HG03066 (cell line): ENCODE measurements at regions not wholly inside any gene's neighbourhood (a gene's known extent, or its start where the extent isn't known, plus 50 kb on each side); places are given as distances from the start of the nearest gene placed in this dataset.
"Not testable (repeated sequence)": the region's sequence is repeated elsewhere in the genome, so short reads cannot be mapped to it uniquely, and the experiment has no call there.

Source experiments
- ATAC-seq: cut with Tn5 transposase; IDR thresholded peaks from one replicate; pipeline ENCODE4 v1.9.1; 2021; ENCODE audit warnings: low read depth; ENCODE audit not compliant: unreplicated experiment

DNA sequence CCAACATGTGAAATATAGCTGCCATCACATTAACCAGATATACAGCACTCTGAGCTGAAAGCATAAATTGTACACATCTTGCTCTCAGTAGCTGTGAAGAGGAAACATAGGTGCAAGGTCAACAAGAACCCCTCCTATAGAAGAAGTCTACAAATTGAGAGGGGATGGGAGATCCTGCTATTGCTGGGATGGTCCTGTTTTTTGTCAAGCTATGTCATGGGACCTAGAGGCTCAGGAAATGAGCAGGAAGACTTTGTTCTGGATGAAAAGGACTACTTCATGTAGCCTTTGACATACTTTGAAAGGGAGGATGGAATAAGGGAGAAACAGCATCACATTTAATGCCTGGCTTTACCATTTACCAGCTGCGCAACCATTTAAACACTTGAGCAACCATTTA, 688.8 kb downstream of the TTLL7 start:
- ATAC-seq, result not testable (repeated sequence)

DNA sequence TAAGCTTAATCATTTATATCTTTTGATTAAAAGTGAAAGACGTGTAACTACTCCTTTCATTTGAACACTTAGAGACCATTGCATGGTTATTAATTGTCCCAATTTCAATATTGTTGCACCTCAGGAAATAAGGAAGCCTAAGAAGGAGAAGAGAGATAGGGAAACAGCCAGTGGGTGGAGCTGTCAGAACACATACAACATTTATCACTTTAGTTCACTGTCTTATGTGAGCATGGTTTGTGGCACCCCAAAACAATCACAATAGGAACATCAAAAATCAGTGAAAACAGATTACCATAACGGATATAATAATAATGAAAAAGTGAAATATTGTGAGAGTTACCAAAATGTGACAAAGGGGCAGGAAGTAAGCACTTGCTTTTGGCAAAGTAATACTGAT, 689.9 kb downstream of the TTLL7 start:
- not testable (repeated sequence) for ATAC-seq

DNA sequence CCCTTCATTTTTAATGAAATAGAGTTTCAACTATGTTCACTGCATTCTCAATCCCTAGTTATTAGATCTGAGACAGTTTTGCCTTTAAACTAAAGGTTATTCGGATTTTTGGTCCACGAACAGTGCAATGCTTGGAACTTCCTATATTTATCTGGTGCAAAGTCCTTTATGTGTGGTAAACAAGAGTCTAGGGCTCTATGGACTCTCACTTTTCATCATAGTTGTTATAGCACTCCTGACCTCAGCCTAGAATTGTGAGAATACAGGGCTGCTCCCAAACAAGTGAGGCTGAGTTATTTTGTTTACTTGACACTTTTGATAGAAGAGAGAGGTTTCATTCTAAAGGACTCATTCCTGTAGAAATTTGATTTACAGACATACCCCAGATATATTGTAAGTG, 692.1 kb downstream of the TTLL7 start:
- ATAC-seq, result not testable (repeated sequence)

- ATAC-seq, result not testable (repeated sequence)
These were observed 703.3 kb downstream of the TTLL7 start for GRCh38 chr1:83295594-83295993.

DNA sequence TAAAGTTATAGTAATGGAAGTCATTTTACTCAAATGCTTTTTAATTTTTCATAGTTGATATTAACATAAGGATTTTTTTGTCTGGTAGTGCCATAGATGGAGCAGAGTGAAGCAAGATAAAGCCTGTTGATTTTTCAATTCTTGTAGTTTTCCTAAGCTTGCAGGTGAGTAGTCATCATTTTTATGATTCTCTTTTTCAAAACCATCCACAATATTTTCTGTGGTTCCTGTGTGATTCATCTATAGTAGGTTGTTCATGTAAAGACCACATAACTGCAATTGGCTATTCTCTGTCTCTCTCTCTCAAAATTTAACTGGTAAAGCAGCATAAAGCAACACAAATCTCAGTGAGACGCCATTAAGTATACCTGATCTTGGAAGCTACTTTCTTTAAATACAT, 711.5 kb downstream of the TTLL7 start:
- not testable (repeated sequence) for ATAC-seq

DNA sequence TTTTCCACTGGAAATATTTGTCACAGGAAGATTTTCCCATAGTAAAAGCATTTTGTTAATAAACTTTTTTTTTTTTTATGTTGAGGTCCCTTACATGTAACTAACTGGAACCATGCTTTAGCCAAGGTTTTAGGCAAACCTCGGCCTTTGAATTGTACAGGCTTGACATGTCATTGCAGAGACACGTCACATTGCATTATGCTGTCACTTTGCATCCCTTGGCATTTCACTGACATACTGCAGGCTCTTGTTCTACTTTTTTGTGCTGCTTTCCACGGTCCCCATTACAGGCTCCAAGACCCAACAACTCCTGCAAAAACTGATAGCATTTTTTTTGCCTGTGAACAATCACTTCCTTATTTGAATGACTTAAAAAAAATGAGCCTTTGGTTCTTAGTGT, 724.3 kb downstream of the TTLL7 start:
- not testable (repeated sequence) for ATAC-seq

GRCh38 chr1:83272484-83272883, 726.4 kb downstream of the TTLL7 start:
- not testable (repeated sequence) for ATAC-seq

GRCh38 chr1:83271834-83272233, 727.1 kb downstream of the TTLL7 start:
- ATAC-seq, result not testable (repeated sequence)

DNA sequence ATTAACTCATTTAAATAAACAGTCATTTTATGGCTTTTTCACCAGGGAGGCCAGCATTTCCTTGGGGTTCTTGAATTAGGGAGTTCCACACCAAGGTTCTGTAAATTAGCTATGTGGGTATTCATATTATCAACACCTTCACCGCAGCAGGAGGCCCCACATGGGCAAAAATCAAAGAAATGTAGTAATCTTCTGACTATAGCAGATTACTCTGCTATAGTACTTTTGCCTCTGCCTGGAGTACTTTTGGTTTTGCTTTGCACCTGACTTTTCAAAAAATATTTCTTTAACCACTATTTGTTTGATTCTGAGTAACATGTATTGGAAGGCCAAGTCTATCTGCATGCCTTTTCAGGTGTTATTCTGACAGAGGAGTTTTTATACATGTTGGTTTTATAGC, 728.1 kb downstream of the TTLL7 start:
- ATAC-seq, result peak; percentile 80

GRCh38 chr1:83263808-83264207, 735.1 kb downstream of the TTLL7 start:
- not testable (repeated sequence) for ATAC-seq

DNA sequence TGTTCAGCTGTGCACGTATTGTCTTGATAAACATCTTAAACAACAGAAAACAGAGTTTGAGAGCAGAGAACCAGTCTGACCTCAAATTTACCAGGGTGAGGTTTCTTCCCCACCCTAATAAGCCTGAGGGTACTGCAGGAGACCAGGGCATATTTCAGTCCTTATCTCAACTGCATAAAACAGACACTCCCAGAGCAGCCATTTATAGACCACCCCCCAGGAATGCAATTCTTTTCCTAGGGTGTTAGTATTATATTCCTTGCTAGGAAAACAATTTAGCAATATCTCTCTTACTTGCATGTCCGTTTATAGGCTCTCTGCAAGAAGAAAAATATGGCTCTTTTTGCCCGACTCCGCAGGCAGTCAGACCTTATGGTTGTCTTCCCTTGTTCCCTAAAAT, 747.2 kb downstream of the TTLL7 start:
- ATAC-seq, result not testable (repeated sequence)

GRCh38 chr1:83246780-83247179, 752.2 kb downstream of the TTLL7 start:
- not testable (repeated sequence) for ATAC-seq

DNA sequence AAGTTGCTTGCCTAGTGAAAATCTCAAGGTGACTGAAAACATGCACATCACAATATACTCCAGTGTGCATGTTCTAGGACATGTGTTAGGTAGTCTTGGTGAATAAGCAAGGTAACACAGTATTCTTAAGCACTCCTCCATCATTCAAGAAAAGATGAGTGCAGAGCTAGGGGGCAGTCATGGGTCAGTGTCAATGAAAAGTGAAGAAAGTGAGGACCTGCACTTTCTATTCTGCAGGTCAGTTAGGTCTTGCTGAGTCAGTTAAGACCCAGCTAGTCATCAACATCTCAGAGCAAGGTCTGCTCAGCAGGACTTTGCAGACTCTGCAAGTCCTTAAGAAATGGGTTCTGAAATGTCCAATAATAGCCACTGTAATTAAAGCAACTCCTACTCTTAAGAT, 754.1 kb downstream of the TTLL7 start:
- ATAC-seq, result not testable (repeated sequence)

DNA sequence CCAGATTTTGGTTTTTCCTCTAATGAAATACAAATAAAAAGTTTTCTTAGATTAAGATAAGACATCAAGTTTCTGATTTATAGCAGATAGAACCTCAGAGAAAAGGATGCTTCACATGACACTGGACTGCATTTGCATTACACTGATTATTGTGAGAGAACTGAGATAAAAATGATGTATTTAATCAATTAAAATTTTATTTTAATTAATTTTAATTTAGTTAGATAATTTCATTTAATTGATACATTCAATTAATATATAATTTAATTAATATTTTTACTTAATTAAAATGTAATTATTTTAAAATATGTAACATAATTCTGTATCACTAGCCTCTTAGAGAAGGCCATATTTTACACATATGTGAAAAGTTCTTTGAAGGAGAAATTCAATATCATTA, 759.4 kb downstream of the TTLL7 start:
- not testable (repeated sequence) for ATAC-seq

- not testable (repeated sequence) for ATAC-seq
These were observed 760.3 kb downstream of the TTLL7 start for GRCh38 chr1:83238654-83239053.

DNA sequence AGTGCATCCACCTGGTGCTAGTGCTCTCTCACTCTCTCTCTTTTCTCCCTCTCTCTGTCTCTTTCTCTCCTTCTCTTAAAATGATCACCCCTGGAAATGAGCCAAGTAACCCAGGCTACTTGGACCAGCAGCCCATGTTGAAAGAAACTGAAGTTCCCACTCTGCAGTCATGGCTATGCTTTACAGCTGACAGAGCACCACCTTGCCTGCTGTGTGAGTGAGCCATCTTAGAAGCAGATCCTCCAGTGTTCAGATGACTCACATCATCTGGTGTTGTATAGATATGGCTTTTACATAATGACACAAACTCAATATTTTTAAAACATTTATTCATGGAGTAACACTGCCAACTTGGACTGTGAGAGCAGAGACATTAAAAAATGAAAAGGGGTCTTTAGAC, 779.1 kb downstream of the TTLL7 start:
- not testable (repeated sequence) for ATAC-seq

DNA sequence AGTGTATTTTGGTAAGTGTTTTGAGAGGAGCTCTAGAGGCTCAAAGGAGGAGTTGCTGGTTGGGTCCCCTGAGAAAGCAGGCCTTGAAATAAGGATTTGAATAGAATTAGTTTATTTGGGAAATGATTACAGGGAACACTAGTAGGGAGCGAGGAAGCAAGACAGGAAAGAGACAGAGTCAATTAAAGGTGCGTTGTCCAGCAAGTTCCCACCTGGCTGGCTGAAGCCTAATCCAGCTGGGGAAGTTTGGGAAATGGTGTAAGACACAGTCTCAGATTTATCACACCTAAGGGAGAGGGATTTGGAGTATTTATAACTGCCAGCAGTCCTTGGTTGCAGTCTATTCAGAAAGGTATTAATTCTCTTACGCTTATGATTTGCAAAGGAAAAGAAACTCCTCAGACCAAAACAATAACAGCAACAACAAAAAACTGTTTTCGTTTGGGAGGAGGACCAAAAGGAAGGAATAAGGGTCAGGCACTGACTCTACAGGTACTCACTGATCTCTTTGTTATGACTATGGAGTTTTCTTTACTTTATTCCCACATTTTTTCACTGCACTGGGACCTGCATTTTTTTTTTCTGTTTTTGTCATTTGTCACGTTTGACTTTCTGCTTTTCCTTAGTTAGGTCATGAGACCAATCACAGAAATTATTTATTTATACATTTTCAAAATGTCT, 780.8 kb downstream of the TTLL7 start:
- ATAC-seq, result not testable (repeated sequence)

DNA sequence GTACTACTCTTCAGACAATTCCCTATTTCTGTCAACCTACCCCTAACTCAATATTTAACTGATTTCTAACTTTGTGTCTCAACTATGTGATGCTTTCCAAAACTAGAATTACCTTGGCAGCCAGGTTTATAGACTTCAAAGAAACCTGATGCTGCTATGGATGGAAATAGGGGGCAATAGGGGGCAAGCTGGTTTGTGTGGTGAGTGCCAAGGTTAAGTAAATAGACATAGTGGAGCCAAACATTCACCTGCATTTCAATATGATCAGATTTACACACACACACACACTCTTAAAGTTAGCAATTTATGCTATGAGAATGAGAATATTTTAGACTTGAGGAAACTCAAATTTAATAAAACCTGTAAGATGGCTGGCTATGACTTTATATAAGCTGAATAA, 784.6 kb downstream of the TTLL7 start:
- ATAC-seq, result not testable (repeated sequence)

GRCh38 chr1:83213648-83214047, 785.3 kb downstream of the TTLL7 start:
- ATAC-seq, result not testable (repeated sequence)

DNA sequence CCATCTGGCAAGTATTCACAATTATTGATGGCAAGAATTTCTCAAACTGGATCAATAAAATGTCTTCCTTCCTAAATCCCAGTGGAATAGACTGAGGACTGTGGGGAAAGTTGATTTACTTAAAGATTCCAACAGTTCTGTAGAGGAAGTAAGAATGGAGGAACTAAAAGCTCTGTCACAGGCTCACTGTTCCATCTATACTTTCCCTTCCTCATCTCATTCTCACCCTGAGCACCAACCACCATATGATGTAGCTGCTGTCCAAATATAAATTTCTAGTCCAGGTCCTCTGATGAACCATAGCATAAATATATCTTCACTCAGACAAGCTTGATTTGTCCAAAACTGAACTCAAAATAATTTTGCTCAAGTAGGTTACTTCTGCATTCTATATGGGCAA, 786.9 kb downstream of the TTLL7 start:
- not testable (repeated sequence) for ATAC-seq

GRCh38 chr1:83208540-83208939, 790.4 kb downstream of the TTLL7 start:
- ATAC-seq, result not testable (repeated sequence)

DNA sequence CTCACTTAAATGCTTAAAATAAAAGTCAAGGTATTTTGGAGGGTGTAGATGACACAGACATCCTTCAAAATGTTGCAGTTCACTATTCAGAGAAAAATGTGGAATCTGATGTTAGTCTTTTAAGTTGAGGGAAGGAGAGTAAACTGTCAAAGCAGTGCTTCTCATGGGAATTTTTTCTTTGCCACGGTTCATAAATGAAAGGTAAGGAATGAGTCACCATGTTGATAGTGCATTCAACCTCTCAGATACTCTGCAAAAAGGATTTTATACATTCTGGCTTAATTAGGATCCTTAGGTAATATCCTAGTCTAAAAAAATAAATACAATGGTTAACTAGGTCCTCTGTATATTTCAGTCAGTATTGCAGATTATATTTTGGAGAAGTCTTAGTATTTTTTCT, 804.3 kb downstream of the TTLL7 start:
- ATAC-seq, result not testable (repeated sequence)
